Upper lobe of right lung (tissue), 1 donor: ENCODE measurements at regions not wholly inside any gene's neighbourhood (a gene's known extent, or its start where the extent isn't known, plus 50 kb on each side); places are given as distances from the start of the nearest gene placed in this dataset.

Experiments used
- ATAC-seq: fragments of 200-7000 bp; cut with Tn5 transposase; one replicate; pipeline ENCODE4 v1.9.1; 2020; ENCODE audit warnings: mild to moderate bottlenecking, moderate library complexity
- DNase-seq: peaks from one replicate; pipeline ENCODE4 v3.0.0-alpha.2; 2020
- H3K27ac ChIP-seq: fragments of 200-600 bp; one replicate; pipeline ENCODE4 v1.8.0; 2022
- H3K27me3 ChIP-seq: fragments of 200-600 bp; one replicate; pipeline ENCODE4 v1.8.0; 2022; ENCODE audit warnings: mild to moderate bottlenecking
- H3K36me3 ChIP-seq: fragments of 200-600 bp; one replicate; pipeline ENCODE4 v1.8.0; 2022
- H3K4me1 ChIP-seq: fragments of 200-600 bp; one replicate; pipeline ENCODE4 v1.8.0; 2022
- H3K4me3 ChIP-seq: fragments of 200-600 bp; one replicate; pipeline ENCODE4 v1.8.0; 2022; ENCODE audit warnings: mild to moderate bottlenecking
- H3K9me3 ChIP-seq: fragments of 200-600 bp; one replicate; pipeline ENCODE4 v1.8.0; 2022
- intact Hi-C: fragments of 100-400 bp; cut with DNase I; formaldehyde crosslinking; loops from one replicate; pipeline ENCODE4 v1.11.0; 2022
- TF ChIP-seq, protein P1 (sequence below): fragments of 200-600 bp; IDR thresholded peaks from one replicate; pipeline ENCODE4 v1.8.0; 2022; ENCODE audit warnings: antibody characterized with exemption
- donor health status: DM: no; HTN: yes; CAD: no; lungs with severe emphysema.

DNA sequence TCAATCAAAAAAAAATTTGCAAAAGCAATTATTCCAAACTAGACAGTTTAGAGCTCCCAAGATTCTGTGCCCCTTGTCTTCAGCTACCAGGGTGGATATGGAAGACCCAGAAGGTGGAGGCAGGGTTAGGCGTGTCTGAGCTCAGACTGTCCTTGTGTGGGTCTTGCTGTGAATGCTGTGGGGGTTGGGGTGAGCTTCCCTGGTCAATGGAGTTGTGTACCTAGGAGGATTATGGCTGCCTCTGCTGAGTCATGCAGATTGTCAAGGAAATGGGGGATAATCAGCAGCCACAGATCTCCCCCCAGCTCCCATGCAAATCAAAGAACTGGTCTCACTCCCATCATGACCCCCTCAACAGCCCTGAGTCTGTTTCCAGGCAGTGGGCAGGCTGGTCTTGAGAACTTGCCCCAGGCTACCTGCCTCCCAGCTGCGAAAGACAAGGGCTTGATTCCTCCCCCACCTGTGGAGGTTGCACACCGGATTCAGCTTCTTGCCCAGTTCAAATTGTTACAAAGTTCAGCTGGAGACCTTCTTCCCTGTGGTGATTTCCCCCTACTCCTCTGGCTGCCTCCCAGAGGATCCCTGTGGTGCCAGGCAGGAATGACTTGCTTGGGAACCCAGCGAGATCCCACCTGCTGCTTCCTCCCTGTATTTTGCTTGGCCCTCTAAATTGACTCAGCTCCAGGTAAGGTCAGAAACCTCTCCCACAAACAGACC, 77.0 kb downstream of the RAD51AP2 start:
- Histone ChIP-seq H3K36me3 (no peaks in the 10 kb centered on the region), H3K4me1 (no peaks in the 10 kb centered on the region), H3K27ac (no peak overlapping the region), H3K4me3 (no peak overlapping the region), H3K9me3 (no peaks in the 10 kb centered on the region), H3K27me3 (no peaks in the 10 kb centered on the region)
- intact Hi-C loops = no loop called here
- TF ChIP-seq, protein P1, sequence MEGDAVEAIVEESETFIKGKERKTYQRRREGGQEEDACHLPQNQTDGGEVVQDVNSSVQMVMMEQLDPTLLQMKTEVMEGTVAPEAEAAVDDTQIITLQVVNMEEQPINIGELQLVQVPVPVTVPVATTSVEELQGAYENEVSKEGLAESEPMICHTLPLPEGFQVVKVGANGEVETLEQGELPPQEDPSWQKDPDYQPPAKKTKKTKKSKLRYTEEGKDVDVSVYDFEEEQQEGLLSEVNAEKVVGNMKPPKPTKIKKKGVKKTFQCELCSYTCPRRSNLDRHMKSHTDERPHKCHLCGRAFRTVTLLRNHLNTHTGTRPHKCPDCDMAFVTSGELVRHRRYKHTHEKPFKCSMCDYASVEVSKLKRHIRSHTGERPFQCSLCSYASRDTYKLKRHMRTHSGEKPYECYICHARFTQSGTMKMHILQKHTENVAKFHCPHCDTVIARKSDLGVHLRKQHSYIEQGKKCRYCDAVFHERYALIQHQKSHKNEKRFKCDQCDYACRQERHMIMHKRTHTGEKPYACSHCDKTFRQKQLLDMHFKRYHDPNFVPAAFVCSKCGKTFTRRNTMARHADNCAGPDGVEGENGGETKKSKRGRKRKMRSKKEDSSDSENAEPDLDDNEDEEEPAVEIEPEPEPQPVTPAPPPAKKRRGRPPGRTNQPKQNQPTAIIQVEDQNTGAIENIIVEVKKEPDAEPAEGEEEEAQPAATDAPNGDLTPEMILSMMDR = no peak
- DNase-seq = no peak
- no peak for ATAC-seq

DNA sequence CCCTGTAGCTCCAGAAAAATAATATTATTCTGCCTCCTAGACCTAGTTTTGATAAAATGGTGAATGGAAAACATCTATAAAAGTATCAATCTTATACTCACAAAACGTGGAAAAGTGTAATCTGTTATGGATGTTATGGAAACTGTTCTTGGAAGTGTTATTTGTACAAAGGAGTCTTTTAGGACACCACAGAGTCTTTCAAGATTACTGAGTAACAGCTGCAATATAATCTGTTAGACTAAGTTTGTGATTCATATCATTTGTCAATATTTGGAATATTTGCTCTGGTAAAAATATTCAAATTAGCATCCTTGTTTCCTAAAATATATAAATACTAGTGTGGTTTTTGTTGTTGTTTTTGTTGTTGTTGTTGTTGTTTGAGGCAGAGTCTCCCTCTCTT, 87.9 kb downstream of the RAD51AP2 start:
- Histone ChIP-seq H3K27me3 (no peaks in the 10 kb centered on the region), H3K4me1 (no peaks in the 10 kb centered on the region), H3K27ac (no peak overlapping the region), H3K9me3 (no peaks in the 10 kb centered on the region), H3K36me3 (no peaks in the 10 kb centered on the region), H3K4me3 (no peak overlapping the region)
- DNase-seq = no peak
- intact Hi-C loops = no loop called here
- no peak for ATAC-seq
- TF ChIP-seq, protein P1 = no peak

DNA sequence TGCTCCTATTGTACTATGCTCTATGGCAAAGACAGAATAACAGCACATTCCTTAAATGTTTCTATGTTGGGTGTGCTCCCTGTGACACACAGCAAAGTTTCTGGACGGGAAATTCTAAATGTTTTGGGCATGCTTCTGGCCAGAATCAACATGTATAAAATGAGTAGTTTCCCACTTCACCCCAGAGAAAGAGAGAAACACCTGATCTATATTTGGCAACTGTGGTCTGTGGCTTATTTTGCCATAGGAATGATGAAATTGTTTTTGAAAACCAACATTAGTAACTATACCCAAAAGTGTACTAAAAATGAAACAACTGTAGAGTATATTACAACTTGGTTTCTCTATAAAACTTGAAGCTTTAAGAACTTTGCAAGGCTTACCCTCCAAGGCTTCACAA, 89.1 kb downstream of the RAD51AP2 start:
- TF ChIP-seq, protein P1 = no peak
- ATAC-seq = no peak
- Histone ChIP-seq H3K36me3 (no peaks in the 10 kb centered on the region), H3K4me1 (no peaks in the 10 kb centered on the region), H3K4me3 (no peak overlapping the region), H3K27ac (no peak overlapping the region), H3K9me3 (no peaks in the 10 kb centered on the region), H3K27me3 (no peaks in the 10 kb centered on the region)
- intact Hi-C loops = no loop called here
- no peak for DNase-seq

DNA sequence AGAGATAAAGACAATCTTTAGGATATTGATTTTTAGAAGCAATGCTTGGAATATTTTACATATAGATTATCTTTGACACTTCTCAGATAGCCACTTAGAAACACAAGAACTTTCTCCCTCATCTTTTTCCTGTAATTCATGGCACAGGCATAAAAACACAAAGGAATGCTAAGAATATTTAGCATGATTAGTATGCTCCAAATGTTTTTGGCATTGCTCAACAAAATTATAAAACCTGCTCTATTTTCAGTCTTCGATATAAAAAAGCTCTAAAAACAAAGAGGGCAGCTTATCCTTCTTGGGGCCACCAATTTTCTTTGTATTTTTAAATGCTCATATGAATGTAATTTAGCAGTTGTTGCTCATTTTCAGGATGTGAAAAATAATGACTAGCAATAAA, 90.8 kb downstream of the RAD51AP2 start:
- H3K9me3 ChIP-seq = no peaks in the 10 kb centered on the region
- intact Hi-C loops = no loop called here
- H3K27ac ChIP-seq = no peak overlapping the region
- no peak overlapping the region for H3K4me3 ChIP-seq
- ATAC-seq (no peak), DNase-seq (no peak)
- no peaks in the 10 kb centered on the region for H3K27me3 ChIP-seq
- TF ChIP-seq, protein P1 = no peak
- H3K4me1 ChIP-seq = no peaks in the 10 kb centered on the region
- no peaks in the 10 kb centered on the region for H3K36me3 ChIP-seq

DNA sequence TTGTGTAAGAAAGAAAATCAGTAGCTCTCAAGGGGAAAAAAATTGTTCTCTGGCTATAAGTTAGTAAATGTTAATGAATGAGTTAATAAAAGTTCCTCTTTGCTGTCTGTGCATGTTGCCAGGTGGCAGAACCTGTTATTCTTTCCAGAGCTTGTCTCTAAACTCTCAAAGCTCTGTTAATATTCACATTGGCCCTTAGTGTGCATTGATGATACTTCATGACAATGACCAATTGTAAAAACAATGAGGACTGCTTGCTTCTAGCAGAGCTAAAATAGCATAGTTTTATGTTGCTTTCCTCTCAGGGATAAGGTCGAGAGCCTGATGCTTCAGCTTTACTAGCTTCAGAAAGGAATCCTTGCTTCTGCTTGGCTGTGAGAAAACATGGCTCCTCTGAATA, 91.5 kb downstream of the RAD51AP2 start:
- intact Hi-C loops = no loop called here
- no peak for DNase-seq
- TF ChIP-seq, protein P1 = no peak

DNA sequence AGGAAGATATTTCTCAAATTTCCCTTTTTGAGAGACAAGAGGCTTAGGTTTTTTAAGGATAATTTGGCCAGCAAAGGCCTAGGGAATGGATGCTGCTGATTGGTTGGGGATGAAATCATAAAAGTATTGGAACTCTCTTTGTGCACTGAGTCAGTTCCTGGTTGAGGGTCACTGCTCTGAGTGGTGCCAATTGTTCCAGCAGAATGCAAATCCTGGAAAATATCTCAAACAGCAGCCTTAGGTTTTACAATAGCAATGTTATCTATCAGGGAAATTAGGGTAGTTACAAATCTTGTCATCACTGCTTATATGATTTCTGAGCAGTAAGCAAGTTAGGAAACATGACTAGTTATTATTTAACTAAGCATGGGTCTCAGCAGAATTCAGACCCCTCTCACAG, 96.2 kb downstream of the RAD51AP2 start:
- no peaks in the 10 kb centered on the region for H3K9me3 ChIP-seq
- H3K27ac ChIP-seq = no peak overlapping the region
- H3K4me3 ChIP-seq = no peak overlapping the region
- ATAC-seq = no peak
- TF ChIP-seq, protein P1 = no peak
- H3K4me1 ChIP-seq = no peaks in the 10 kb centered on the region
- DNase-seq = no peak
- H3K27me3 ChIP-seq = no peaks in the 10 kb centered on the region
- no peaks in the 10 kb centered on the region for H3K36me3 ChIP-seq
- intact Hi-C loops = no loop called here

More for the DNA sequence above, 91.5 kb downstream of the RAD51AP2 start:
- no peak overlapping the region for H3K27ac ChIP-seq
- no peaks in the 10 kb centered on the region for H3K4me1 ChIP-seq
- no peak overlapping the region for H3K4me3 ChIP-seq
- no peaks in the 10 kb centered on the region for H3K9me3 ChIP-seq
- H3K27me3 ChIP-seq = no peaks in the 10 kb centered on the region
- no peak for ATAC-seq
- H3K36me3 ChIP-seq = no peaks in the 10 kb centered on the region
